Fibroblast of skin of right biceps (primary cell): ENCODE measurements at regions not wholly inside any gene's neighbourhood (a gene's known extent, or its start where the extent isn't known, plus 50 kb on each side); places are given as distances from the start of the nearest gene placed in this dataset.

Experiments used
- DNase-seq: peaks from one replicate; pipeline ENCODE4 v3.0.0-alpha.2; 2013

DNA sequence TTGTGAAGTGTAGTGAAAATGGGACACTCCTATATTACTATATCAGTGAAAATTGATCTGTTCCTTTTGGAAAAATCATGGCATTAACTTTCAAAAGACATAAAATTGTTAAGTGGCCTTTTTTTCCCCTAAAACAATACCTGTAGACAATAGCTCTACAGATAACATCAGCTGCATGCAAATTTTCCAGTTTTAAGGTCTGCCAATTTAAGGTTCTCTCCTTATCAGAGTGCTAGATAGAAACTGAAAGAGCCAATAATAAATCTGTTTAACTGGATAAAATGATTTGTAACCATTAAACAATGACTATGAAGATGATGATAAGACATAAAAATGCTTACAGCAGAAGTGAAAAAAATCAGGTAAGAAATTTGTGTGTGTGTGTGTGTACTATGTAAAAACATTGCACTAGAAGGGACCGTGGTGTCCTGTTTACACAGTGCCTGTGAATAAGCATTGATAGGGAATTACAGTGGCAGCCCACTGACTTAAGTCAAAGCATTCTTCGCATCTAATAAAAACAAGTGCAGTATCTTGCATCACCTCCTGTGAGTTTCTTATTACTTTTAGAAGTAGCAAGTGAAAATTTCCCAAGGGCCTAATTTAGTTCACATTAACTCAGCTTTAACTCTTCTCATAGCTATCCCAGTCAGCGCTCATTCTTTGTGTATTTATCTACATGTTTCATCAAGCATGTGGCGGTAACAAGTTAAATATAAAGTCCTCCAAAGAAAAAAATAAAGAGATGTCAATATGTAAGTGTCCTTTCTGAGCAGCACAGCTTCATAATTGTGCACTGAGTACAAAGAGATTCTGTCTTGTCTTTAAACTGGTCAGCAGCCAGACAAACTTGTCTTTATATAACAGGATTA is 261.9 kb downstream of the ARL4A start:
- no peak for DNase-seq

DNA sequence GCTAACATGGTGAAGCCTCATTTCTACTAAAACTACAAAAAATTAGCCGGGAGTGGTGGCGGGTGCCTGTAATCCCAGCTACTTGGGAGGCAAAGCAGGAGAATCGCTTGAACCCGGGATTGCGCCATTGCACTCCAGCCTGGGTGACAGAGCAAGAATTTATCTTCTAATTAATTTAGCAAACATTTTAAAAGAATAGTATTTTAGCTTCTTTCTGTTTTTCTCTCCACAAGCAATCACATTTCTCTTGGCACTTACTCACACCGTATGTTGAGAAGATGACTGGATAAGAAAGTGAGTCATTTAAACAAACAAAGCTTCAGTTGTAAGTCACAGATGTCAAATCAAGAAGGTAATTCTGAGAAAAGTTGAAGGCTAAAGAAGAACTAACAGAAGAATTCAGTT is 264.0 kb downstream of the ARL4A start:
- peak; percentile 72 for DNase-seq

DNA sequence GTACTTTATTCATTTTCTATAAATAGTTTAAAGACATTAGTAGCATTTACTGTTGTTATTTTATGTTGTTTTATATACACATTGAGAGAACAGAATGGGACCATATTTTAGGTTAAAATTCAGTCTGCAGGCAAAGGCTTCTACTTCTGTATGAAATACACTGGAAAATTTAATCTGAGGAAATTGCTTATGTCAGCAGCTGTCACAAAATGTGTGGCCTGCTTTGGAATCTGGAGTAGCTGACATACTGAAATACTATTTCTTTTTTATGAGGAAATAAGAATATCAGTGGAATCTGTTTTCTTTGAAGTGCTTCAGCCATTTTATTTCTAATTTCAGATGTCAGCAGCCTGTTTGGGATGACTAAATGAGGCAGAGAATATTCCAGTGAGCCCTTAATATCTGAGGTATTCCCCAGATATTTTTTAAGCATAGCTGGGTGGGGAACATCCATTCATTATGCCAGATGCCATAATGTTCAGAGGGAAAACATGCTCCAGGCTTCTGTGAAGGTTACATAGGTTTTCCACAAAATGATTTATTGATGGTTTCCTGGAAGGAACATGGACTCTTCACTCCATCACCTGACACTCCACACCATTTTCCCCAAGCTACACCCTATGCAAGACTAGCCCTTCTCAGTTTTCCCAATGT is 267.1 kb downstream of the ARL4A start:
- no peak for DNase-seq

DNA sequence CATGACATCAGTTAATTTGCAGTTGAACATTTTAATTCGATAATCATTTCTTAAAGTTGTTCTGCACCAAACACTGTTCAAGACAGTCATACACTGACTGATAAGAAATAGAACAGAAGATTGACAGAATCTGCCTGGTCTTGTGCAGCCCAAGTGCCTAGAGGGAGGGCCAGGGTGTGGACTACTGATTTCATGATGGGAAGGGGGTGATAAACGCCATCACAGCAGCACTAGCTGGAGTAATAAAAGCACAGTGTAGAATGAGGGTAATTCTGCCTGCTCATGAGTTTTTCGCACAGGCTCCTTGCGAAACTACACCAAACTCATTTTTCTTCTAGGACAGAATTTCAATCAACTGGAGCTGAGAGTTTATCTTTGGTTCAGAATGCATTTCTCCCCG is 270.1 kb downstream of the ARL4A start:
- no peak for DNase-seq

DNA sequence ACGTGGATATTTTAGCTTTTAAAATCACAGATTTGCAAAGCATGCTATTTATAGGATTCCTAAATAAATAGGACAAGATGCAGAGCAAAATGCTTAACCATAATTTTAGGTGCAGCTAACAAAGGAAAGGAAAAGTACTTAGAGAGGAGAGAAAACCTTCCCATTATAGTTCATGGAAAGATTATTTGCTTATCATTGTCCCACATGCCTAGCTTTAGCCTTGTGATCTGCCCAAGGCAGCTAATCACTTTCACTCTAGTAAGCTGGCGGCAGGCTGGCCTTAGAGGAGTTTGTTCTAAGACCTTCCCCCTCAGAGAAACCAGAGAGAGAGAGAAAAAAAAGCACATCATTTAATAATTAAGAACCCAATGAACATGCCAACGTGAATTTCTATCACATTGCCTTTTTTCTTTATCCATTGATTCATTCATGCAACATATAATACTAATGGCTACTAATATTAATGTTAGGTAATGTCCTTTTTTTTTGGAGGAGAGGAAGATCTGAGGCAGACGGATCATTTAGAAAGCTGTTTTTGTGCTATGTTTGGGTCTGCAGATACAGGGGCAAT is 274.6 kb downstream of the ARL4A start:
- no peak for DNase-seq

DNA sequence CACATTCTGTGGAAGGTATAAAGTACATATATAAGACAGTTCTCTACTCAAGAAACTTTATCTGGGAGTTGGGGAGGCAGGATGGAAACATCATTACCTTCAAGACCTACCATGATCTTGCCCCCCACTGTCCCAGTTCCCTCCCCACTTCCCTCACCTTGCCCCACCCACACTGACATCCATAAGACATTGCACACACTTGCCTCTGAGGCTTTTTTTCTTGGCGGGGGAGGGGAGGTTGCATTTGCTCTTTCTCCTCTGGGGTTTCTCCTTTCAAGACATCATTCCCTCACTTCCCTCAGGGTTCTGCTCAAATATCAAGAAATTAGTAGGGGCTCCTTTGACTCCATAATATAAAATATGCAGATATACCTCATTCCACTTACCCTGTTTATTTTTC is 276.0 kb downstream of the ARL4A start:
- DNase-seq, result no peak

DNA sequence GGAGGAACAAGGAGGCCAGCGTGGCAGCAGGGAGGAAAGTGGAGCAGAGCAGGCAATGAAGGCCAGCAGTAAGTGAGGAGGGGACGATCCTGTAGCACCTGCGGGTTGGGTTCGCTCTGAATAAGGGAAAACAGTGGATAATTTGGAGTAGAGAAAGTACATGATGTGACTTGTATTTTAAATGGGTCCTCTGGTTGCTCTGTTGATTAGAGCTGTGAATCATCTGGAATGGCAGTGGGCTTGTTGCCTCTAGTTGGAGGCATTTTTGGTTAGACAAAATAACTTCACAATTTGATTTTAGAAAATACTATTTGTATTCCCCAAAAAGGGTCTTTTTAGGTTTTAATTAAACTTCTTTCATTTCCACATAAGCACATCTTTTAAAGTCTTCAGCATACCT is 277.4 kb downstream of the ARL4A start:
- no peak for DNase-seq

DNA sequence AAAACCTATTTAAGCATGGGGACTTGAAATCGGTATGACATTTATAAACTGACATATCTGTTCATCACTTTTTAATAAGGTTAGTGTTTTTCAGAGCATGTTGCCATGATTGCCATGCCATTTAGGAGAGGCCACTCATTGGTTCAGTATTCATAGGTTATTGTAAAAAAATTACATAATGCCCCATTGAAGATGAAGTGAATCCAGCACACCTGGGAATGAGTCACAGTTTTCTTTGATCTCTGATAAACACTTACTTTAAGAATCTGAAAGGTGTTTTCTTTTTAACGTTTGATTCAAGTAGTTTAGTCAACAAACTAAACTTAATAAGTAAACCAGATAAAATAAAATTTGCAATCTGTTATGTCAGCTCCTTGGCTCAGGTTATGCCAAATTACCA is 278.3 kb downstream of the ARL4A start:
- no peak for DNase-seq

DNA sequence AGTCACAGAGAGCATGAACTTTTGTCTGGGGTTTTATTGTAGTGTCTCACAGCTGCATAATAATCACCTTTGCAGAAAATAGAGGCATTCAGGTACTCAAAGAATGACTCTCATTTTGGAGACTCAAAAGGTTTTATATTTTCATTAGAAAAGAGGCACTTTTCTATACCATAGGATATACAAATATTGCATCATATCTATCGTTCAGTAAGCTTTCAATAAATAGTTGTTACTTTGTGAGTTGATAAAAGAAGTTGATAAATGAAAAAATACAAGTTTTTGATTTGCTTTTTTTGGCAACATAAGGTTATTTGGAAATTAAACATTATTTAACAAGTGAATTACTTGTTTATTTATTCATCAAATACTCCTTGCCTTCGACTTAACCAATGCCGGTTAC is 279.9 kb downstream of the ARL4A start:
- DNase-seq, result no peak

DNA sequence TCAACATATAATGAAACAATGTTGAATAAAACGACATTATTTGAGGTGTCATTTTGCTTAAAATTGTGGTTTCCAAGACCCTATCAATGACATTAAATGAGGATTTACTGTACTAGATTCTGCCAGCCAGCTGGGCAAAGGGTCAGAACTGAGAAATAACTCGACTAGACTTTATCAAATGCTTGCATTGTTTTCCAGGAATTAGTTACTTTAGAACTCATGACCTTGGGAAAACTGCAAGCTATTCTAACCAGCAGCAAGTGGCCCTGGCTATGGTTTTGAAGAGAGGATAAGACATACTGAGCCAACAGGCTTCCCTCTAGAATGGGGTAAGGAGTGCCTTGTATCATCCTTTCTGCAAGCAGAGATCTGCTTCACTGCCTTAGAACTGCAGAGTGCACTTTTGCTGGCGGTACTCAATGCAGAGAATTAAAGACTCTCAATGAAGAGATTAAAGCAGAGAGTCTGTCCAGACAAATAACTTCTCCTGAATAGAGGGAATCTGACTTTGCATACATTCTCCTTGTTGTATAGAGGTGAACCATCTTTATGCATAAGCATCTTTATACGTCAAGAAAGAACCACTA is 281.5 kb downstream of the ARL4A start:
- DNase-seq, result no peak

DNA sequence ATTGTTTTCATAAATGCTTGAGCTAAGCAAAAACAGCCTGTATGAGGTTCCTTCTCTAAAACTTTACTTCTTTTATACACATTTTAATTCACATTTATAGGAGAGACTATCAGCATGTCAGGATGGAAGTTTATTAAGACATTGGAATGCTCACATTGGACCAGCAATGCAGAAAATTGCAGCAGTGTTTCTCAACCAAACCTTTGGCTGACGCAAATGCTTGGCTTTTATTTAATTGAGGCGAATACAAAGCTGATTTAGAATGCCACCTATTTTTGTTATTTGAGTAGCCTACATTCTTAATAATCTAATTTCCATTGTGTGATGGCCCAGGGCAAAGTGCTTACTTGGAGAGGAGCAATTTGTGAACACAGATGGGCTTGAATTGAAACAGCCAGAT is 283.2 kb downstream of the ARL4A start:
- no peak for DNase-seq

DNA sequence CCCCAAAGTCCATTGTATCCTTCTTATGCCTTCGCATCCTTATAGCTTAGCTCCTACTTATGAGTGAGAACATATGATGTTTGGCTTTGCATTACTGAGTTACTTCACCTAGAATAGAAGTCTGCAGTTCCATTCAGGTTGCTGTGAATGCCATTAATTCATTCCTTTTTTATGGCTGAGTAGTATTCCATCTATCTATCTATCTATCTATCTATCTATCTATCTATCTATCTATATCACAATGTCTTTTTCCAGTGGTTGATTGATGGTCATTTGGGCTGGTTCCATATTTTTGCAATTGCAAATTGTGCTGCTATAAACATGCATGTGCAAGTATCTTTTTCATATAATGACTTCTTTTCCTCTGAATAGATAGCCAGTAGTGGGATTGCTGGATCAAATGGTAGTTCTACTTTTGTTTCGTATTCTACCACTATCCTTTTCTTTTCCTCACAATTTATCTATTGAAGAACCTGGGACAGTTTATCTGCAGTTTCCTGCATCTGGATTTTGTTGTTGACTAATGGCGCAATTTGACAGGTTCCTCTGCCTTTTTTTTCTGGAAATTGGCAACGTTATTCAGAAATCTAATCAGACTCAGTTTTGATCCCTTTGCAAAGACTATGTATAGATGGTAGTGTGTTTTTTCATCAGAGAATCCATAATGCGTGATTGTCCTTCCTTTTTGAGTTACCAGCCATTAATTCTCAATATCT is 287.2 kb downstream of the ARL4A start:
- no peak for DNase-seq

DNA sequence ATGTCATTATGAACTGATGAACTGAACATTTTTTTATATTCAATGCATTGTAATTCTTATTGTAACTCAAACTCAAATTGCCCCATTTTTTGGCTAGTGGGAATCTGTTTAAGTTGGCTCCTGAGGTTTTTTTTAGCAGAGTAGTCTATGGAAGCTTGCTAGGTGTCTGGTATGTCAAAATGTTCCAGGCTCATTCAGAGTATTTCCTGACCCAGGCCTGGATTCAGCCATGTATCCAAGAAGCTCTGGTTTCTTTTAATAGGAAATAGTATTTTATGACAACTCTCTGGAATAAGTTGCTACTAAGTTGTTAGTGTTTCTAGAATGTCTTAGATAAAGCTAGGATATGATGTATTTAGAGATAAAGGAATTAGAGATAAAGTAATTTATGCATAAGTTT is 288.0 kb downstream of the ARL4A start:
- DNase-seq, result no peak

DNA sequence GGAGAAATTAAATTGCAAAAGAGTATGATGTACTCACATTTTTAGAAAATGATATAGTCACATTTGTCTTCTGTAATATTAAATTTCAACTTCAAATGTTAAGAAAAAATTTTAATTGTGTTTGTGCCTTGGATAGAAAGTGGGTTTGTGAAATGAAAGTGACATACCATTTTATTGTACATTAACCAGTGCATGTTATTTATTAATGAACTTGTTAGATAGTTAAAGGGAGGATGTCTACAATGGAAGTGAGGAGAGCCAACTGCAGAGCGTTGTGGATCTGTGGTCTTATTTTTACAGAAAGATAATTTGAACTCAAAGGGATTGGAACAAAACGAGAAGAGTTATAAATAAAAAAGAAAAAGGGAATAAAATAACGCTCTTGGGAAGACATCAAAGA is 291.7 kb downstream of the ARL4A start:
- DNase-seq, result no peak

DNA sequence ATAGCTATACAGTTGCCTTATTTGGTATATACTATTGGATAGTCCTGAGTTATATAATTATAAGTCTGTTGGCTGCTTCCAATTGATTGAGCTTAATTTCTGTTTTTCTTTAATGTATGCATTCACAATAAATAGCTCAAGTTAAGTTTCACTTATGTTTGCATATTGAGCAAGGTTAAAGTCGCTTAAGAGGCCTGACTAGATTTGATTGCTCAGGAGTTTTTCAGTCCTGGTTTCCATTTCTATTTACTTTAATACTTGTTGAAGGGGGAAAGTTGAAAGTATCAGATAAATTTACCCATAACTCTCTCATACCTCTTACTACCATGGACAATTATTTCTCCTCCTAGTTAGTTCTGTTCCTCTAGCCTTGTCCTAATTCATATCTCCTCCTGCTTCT is 294.7 kb downstream of the ARL4A start:
- no peak for DNase-seq

DNA sequence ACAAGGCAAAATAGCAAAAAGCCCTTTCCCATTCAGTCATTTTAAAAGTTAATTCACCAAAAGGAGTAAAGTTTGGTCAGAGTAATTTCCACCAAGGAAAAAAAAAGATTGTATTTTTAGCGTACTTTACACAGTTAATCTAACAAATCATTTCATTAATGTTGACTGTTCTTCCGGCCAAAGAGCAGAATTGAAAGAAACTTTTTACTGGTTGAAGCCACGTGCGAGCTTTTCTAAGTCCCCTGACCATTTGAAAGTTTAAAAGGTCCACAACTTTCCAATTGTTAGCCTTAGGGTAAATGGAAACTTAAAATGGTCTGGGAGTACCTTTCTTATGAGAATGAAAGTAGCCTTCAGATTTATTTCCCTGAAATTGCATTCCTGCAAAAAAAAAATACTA is 296.7 kb downstream of the ARL4A start:
- no peak for DNase-seq

DNA sequence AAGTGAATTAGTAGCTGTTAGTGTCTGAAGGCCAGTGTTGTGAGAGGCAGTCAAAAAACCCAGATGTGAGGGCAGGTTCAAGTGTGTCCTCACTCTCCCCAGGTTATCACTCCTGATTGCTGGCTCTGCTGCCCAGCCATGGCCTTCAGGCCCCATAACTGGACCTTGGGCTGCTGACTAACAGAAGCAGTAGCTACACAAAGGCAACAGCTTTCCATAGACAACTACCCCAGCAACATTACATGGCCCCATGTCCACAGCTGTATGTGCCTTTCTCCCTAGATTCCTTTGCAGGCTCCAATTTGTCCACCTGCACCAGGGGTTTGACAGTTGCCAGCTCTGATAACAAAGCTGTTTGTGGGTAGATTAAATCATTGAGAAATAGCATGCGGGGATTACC is 297.8 kb downstream of the ARL4A start:
- DNase-seq, result no peak

DNA sequence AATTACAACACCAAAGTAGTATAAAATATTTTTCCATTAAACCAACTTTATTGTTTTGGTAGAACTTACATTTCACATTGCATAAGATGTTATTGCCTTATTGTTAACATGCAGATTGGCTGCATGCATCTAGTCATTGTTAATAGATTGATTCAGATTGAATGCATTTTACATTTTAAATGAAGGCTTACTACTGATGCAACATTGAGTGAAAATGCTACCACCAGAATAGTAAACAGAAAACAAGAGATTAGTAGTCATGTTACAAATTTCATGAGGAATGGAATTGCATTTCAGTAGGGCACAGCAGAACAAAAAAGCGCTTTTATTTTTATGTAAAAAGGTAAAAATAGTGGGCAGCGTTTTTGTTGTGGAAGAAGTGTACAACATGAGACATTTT is 298.3 kb downstream of the ARL4A start:
- no peak for DNase-seq

DNA sequence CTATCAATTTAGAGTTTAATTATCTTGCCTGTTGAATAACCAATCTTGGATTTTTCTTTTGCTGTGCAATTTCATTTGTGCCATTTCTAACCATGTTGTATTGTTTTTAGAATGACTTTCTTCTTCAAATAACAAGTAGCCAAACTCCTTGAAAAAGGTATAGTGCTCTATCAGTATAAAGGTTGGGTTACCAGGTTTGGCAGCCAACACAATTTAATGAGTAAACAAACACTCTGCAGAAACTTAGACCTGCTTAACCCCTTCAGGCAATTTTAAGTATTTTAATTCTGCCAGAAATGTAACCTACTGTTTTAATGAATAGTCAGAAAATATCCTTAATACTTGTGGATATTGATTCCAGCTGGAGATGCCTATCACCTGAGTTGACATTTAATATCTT is 299.8 kb downstream of the ARL4A start:
- DNase-seq, result no peak

DNA sequence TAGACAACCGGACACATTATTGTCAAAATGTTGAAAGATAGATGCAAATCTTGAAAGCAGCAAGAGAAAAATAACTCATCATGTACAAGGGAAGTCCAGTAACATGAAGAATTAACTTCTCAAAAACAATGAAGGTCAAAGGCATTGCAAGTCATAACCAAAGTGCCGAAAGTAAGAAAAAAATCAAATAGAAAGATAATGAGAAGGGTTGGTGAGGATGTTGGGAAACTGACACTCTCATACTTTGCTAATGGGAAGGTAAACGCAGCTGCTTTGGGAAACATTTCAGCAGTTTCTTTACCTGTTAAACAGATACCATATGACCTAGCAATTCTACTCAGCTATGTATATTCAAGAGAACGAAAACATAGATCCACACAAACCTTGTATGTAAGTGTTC is 303.0 kb downstream of the ARL4A start:
- DNase-seq, result no peak

DNA sequence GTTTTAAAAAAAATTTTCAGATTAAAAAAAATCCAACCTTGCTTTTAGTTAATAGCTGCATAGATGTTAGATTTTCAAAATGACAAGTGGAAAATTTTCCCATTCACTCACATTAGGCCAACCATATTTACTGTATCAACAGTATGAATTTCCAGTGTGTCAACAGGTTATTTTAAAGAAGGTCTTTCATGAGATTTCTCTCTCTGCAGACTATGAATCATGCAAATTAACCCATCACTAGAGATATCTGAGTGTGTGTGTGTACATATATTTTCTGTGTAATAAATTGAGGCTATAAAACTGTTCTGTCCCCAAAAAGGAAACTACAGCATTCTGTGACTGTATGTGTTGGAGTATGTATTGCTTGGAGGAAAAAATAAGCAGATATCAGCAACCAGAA is 305.6 kb downstream of the ARL4A start:
- no peak for DNase-seq

DNA sequence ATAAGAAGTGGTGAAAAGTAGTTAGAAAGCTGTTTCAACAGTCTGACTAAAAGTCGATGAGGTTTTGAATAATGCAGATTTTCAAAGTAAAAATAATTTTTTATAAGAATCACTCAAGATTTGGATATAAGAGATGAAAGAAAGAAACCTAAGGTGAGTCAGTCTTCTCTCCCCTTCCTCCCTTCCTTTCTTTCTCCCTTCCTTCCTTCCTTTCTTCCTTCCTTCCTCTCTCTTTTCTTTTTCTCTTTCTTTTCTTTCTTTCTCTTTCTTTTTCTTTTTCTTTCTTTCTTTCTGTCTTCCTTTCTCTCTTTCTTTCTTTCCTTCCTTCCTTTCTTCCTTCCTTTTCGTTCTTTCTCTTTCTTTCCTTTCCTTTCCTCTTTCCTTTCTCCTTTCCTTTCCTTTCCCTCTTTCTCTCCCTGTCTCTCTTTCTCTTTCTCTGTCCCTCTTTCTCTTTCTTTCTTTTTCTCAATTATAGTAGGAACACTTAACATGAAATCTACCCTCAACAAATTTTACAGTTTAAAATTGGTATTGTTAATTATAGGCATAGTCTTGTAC is 308.6 kb downstream of the ARL4A start:
- no peak for DNase-seq

DNA sequence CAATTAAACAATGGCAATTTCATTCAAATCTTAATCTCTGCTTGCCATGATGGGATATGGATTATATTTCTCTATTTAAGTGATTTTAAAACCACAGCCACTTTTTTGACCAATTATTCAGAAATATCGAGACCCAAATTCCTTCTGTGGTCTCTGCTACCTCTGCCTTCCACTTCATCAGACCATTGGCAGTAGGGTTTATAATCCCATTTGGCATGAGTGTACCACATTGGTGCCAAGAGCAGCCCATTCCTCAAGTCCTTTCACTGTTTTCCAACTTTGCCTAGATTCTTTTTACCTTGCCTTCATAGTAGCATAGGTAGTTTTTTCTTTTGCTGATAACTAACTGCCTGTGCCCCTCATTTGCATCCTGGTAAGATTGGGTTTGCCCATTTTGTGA is 319.9 kb downstream of the ARL4A start:
- DNase-seq, result no peak
